H1 (cell line): ENCODE measurements at regions not wholly inside any gene's neighbourhood (a gene's known extent, or its start where the extent isn't known, plus 50 kb on each side); places are given as distances from the start of the nearest gene placed in this dataset.

Experiments used
- CTCF ChIA-PET: fragments of 300-600 bp; sonication (Branson Sonifier 250); formaldehyde crosslinking; loops from one replicate; lab custom pipeline; 2021; ENCODE audit not compliant: partially characterized antibody; lab: Charles Lee
- POLR2A ChIA-PET: fragments of 300-600 bp; sonication (Branson Sonifier 250); formaldehyde crosslinking; loops from one replicate; lab custom pipeline; 2021; ENCODE audit warnings: inconsistent platforms; ENCODE audit not compliant: partially characterized antibody; lab: Charles Lee
- DNase-seq, 2 experiments: peaks; one replicate each; pipeline versions ENCODE4 v3.0.0 to v3.0.0-alpha.2; 2010 to 2022; ENCODE audit warnings: low spot score in 2 of 2, low read depth in 1 of 2, mixed read lengths in 1 of 2
- FAIRE-seq: peaks from 2 replicates; lab custom pipeline; 2011; peaks lifted over from hg19 to GRCh38; lab: Jason Lieb, UNC
- H2AFZ ChIP-seq: 2 replicates; pipeline ENCODE4 v1.8.1; 2012; ENCODE audit warnings: low read length, inconsistent platforms
- H2AK5ac ChIP-seq: 2 replicates; pipeline ENCODE4 v1.6.1; 2013; ENCODE audit warnings: low read depth, low read length
- H2BK120ac ChIP-seq: replicated peaks from 2 replicates; pipeline ENCODE3; 2013; ENCODE audit warnings: low read depth, low read length, inconsistent platforms
- H2BK12ac ChIP-seq: 2 replicates; pipeline ENCODE4 v1.6.1; 2013; ENCODE audit warnings: low read depth, low read length
- H2BK15ac ChIP-seq: 2 replicates; pipeline ENCODE4 v1.6.1; 2013; ENCODE audit warnings: low read length
- H2BK20ac ChIP-seq: 2 replicates; pipeline ENCODE4 v1.6.1; 2013; ENCODE audit warnings: low read length
- H2BK5ac ChIP-seq: 2 replicates; pipeline ENCODE4 v1.6.1; 2013; ENCODE audit warnings: low read depth, low read length
- H3K14ac ChIP-seq: 2 replicates; pipeline ENCODE4 v1.6.1; 2013; ENCODE audit warnings: inconsistent platforms; ENCODE audit not compliant: insufficient read length
- H3K18ac ChIP-seq: 2 replicates; pipeline ENCODE4 v1.6.1; 2013; ENCODE audit warnings: low read length; ENCODE audit errors: extremely low read depth
- H3K23ac ChIP-seq: 2 replicates; pipeline ENCODE4 v1.6.1; 2013; ENCODE audit warnings: inconsistent platforms; ENCODE audit not compliant: insufficient read length
- H3K23me2 ChIP-seq: 2 replicates; pipeline ENCODE4 v1.6.1; 2013; ENCODE audit warnings: low read depth, low read length
- H3K27ac ChIP-seq: 2 replicates; pipeline ENCODE4 v1.6.1; 2011; ENCODE audit warnings: low read depth, low read length, inconsistent platforms
- H3K27me3 ChIP-seq, 4 experiments: replicated peaks in 1 of 4; 1 replicate in 1 of 4; 2 replicates in 3 of 4; pipeline versions ENCODE4 v1.6.1 to v1.8.1; 2011 to 2013; ENCODE audit warnings: low read length in 3 of 4, mild to moderate bottlenecking in 3 of 4, inconsistent platforms in 2 of 4, mixed read lengths in 2 of 4, moderate library complexity in 1 of 4; ENCODE audit not compliant: control insufficient read depth in 3 of 4, insufficient read depth in 3 of 4; ENCODE audit errors: extremely low read depth in 1 of 4
- H3K36me3 ChIP-seq, 4 experiments: 2 replicates each; pipeline versions ENCODE4 v1.6.1 to v1.8.1; 2011 to 2013; ENCODE audit warnings: mild to moderate bottlenecking in 4 of 4, low read length in 3 of 4, moderate library complexity in 2 of 4, control low read depth in 1 of 4, inconsistent platforms in 1 of 4; ENCODE audit not compliant: insufficient read depth in 4 of 4, control insufficient read depth in 2 of 4
- H3K4ac ChIP-seq: replicated peaks from 2 replicates; pipeline ENCODE3; 2013; ENCODE audit warnings: low read length, low read depth, mixed read lengths, inconsistent platforms; ENCODE audit not compliant: insufficient read length
- H3K4me1 ChIP-seq, 4 experiments: replicated peaks in 1 of 4; 1 replicate in 1 of 4; 2 replicates in 3 of 4; pipeline versions ENCODE4 v1.6.1 to v1.8.1; 2011 to 2013; ENCODE audit warnings: low read length in 3 of 4, inconsistent platforms in 2 of 4, mixed read lengths in 1 of 4; ENCODE audit not compliant: insufficient read depth in 4 of 4, control insufficient read depth in 3 of 4
- H3K4me2 ChIP-seq, 2 experiments: 2 replicates each; pipeline versions ENCODE4 v1.6.1 to v1.8.1; 2011 to 2013; ENCODE audit warnings: low read depth in 2 of 2, low read length in 2 of 2, control low read depth in 1 of 2, inconsistent platforms in 1 of 2, mild to moderate bottlenecking in 1 of 2; ENCODE audit not compliant: insufficient read depth in 1 of 2
- H3K4me3 ChIP-seq, 4 experiments: fragments of 200-600, 300-600 bp in 1 of 4; sonication (generic), shearing (Covaris generic), sonication (Bioruptor Twin) in 1 of 4; 2 replicates each; pipeline versions ENCODE4 v1.5.1 to v1.8.1; 2011 to 2016; ENCODE audit warnings: low read length in 4 of 4, low read depth in 3 of 4, control low read depth in 2 of 4, inconsistent platforms in 2 of 4, mild to moderate bottlenecking in 2 of 4, mixed read lengths in 1 of 4, moderate library complexity in 1 of 4; ENCODE audit not compliant: insufficient read depth in 2 of 4; ENCODE audit errors: extremely low read depth in 1 of 4
- H3K56ac ChIP-seq: replicated peaks from 2 replicates; pipeline ENCODE3; 2013; ENCODE audit warnings: low read depth, mild to moderate bottlenecking, mixed read lengths, low read length, inconsistent platforms; ENCODE audit not compliant: insufficient read length
- H3K79me1 ChIP-seq: 2 replicates; pipeline ENCODE4 v1.6.1; 2013; ENCODE audit warnings: low read depth, low read length, control low read depth
- H3K79me2 ChIP-seq, 2 experiments: 2 replicates each; pipeline versions ENCODE4 v1.6.1 to v1.8.1; 2012 to 2013; ENCODE audit warnings: low read length in 2 of 2, mild to moderate bottlenecking in 2 of 2, inconsistent platforms in 1 of 2; ENCODE audit not compliant: insufficient read depth in 2 of 2, control insufficient read depth in 1 of 2
- H3K9ac ChIP-seq, 4 experiments: replicated peaks in 1 of 4; 1 replicate in 1 of 4; 2 replicates in 3 of 4; pipeline versions ENCODE4 v1.6.1 to v1.8.1; 2011 to 2013; ENCODE audit warnings: low read depth in 3 of 4, low read length in 3 of 4, control low read depth in 2 of 4, mild to moderate bottlenecking in 2 of 4, moderate library complexity in 2 of 4, inconsistent platforms in 1 of 4; ENCODE audit errors: extremely low read depth in 1 of 4
- H3K9me3 ChIP-seq, 2 experiments: 2 replicates each; pipeline versions ENCODE4 v1.6.1 to v1.8.1; 2012 to 2013; ENCODE audit warnings: mild to moderate bottlenecking in 2 of 2, moderate library complexity in 2 of 2, control low read depth in 1 of 2, inconsistent platforms in 1 of 2, low read depth in 1 of 2, low read length in 1 of 2, mixed read lengths in 1 of 2; ENCODE audit not compliant: insufficient read depth in 2 of 2
- H4K20me1 ChIP-seq, 2 experiments: replicated peaks in 1 of 2; 2 replicates each; pipeline versions ENCODE3 to v1.8.1; 2011 to 2013; ENCODE audit warnings: inconsistent platforms in 2 of 2, low read length in 2 of 2, mild to moderate bottlenecking in 1 of 2; ENCODE audit not compliant: insufficient read depth in 2 of 2, control insufficient read depth in 1 of 2
- H4K5ac ChIP-seq: 2 replicates; pipeline ENCODE4 v1.6.1; 2013; ENCODE audit warnings: low read length, low read depth, mixed read lengths, inconsistent platforms; ENCODE audit not compliant: insufficient read length
- H4K8ac ChIP-seq: 2 replicates; pipeline ENCODE4 v1.8.0; 2013; ENCODE audit warnings: mild to moderate bottlenecking, moderate library complexity, low read length, inconsistent platforms; ENCODE audit not compliant: insufficient read depth; ENCODE audit errors: extremely low read depth
- H4K91ac ChIP-seq: replicated peaks from 2 replicates; pipeline ENCODE3; 2013; ENCODE audit warnings: low read length, mixed read lengths, inconsistent platforms; ENCODE audit not compliant: insufficient read length
- CHD2 ChIP-seq: IDR thresholded peaks from 2 replicates; pipeline ENCODE4 v1.6.1; 2012; ENCODE audit warnings: low read length, improper control_type of control experiment
- CTCF ChIP-seq, 3 experiments: IDR thresholded peaks; 1 replicate in 2 of 3; 2 replicates in 1 of 3; pipeline versions ENCODE4 v1.5.1 to v1.6.1; 2011; ENCODE audit warnings: low read length in 3 of 3, mild to moderate bottlenecking in 3 of 3, inconsistent platforms in 2 of 3, low read depth in 1 of 3, moderate library complexity in 1 of 3; ENCODE audit not compliant: insufficient read depth in 1 of 3; ENCODE audit errors: control extremely low read depth in 1 of 3
- FOSL1 ChIP-seq: IDR thresholded peaks from 2 replicates; pipeline ENCODE4 v1.6.1; 2011; ENCODE audit warnings: mild to moderate bottlenecking, low read depth, low read length, moderate library complexity; ENCODE audit not compliant: insufficient read depth
- HDAC2 ChIP-seq, 2 experiments: fragments of 300-600 bp in 1 of 2; sonication (generic) in 1 of 2; IDR thresholded peaks; 2 replicates each; pipeline ENCODE4 v1.6.1; 2011 to 2012; ENCODE audit warnings: low read depth in 2 of 2, low read length in 2 of 2, mild to moderate bottlenecking in 2 of 2, moderate library complexity in 2 of 2, borderline replicate concordance in 1 of 2, inconsistent platforms in 1 of 2
- JUND ChIP-seq: IDR thresholded peaks from 2 replicates; pipeline ENCODE4 v1.6.1; 2011; ENCODE audit warnings: mild to moderate bottlenecking, improper control_type of control experiment, low read length
- PHF8 ChIP-seq: fragments of 200-600 bp; sonication (generic); conservative IDR thresholded peaks from 2 replicates; pipeline ENCODE4 v1.7.1; 2012; ENCODE audit warnings: low read depth, mild to moderate bottlenecking, inconsistent platforms, low read length, moderate library complexity
- RXRA ChIP-seq: IDR thresholded peaks from 2 replicates; pipeline ENCODE4 v1.6.1; 2011; ENCODE audit warnings: low read depth, mild to moderate bottlenecking, low read length, moderate library complexity; ENCODE audit not compliant: insufficient read depth
- SIX5 ChIP-seq: IDR thresholded peaks from 2 replicates; pipeline ENCODE4 v1.6.1; 2011; ENCODE audit warnings: mild to moderate bottlenecking, low read depth, low read length
- SRF ChIP-seq: IDR thresholded peaks from 2 replicates; pipeline ENCODE4 v1.6.1; 2011; ENCODE audit warnings: mild to moderate bottlenecking, low read depth, low read length, moderate library complexity
- TBP ChIP-seq: IDR thresholded peaks from 2 replicates; pipeline ENCODE4 v1.6.1; 2011; ENCODE audit warnings: low read depth, low read length, improper control_type of control experiment
- TEAD4 ChIP-seq: IDR thresholded peaks from 2 replicates; pipeline ENCODE4 v1.6.1; 2012; ENCODE audit warnings: low read depth, low read length, inconsistent platforms, mixed read lengths
- WGBS, 2 experiments: shearing (Covaris generic) in 1 of 2; methylation state at CpG; one replicate each; pipeline versions ENCODE4 v1.1.6 to v1.1.7; 2013 to 2015; ENCODE audit warnings: low lambda C conversion rate in 2 of 2, mixed read lengths in 2 of 2, inconsistent platforms in 1 of 2, low coverage in 1 of 2, missing lambda C conversion rate in 1 of 2; ENCODE audit not compliant: insufficient replicate concordance in 2 of 2, insufficient coverage in 1 of 2, insufficient read length in 1 of 2; ENCODE audit errors: extremely low coverage in 1 of 2, missing lambda C conversion rate in 1 of 2; 5-methylcytosine and 5-hydroxymethylcytosine counted together

GRCh38 chr16:75841517-75841916 lies 115.2 kb upstream of the CPHXL start:
- no peak overlapping the region for H3K4me2 ChIP-seq
- POLR2A ChIA-PET = no interaction called here
- no peak overlapping the region for H3K14ac ChIP-seq
- no peak overlapping the region for H2AFZ ChIP-seq
- no peaks in the 10 kb centered on the region for H3K4me1 ChIP-seq
- H3K27ac ChIP-seq = no peak overlapping the region
- no peaks in the 10 kb centered on the region for H3K36me3 ChIP-seq
- H3K79me2 ChIP-seq = no peaks in the 10 kb centered on the region
- no peak overlapping the region for H2BK120ac ChIP-seq
- FAIRE-seq (no peak), DNase-seq (no peak)
- no peak overlapping the region for H2AK5ac ChIP-seq
- 36% methylated on average over 1 of the region's 1 CpG; no CpG with 5 or more reads in 1 of the 2 experiments for WGBS, 2 experiments
- no peak overlapping the region for H4K8ac ChIP-seq
- H2BK5ac ChIP-seq = no peak overlapping the region
- H3K9ac ChIP-seq = no peak overlapping the region
- H3K23me2 ChIP-seq = no peaks in the 10 kb centered on the region
- no peaks in the 10 kb centered on the region for H3K79me1 ChIP-seq
- no peak overlapping the region for H3K23ac ChIP-seq
- no peak overlapping the region for H4K5ac ChIP-seq
- no peaks in the 10 kb centered on the region for H3K9me3 ChIP-seq
- H3K56ac ChIP-seq = no peak overlapping the region
- H3K18ac ChIP-seq = no peak overlapping the region
- no peak overlapping the region for H3K4ac ChIP-seq
- CTCF ChIA-PET = no interaction called here
- H2BK15ac ChIP-seq = no peak overlapping the region
- no peak overlapping the region for H2BK20ac ChIP-seq
- H2BK12ac ChIP-seq = no peak overlapping the region
- no peaks in the 10 kb centered on the region for H4K20me1 ChIP-seq
- no peak for TF ChIP-seq FOSL1
- no peak for TF ChIP-seq CHD2
- no peak for TF ChIP-seq TEAD4
- no peak for TF ChIP-seq TBP
- TF ChIP-seq CTCF (IDR thresholded peaks at IDR 0.05; ENCODE audit: control extremely low read depth in 1 of 3, insufficient read depth in 1 of 3, low read depth in 1 of 3, low read length in 3 of 3) = no peak
- TF ChIP-seq HDAC2 (IDR thresholded peaks at IDR 0.05; ENCODE audit: borderline replicate concordance in 1 of 2, low read depth in 2 of 2, low read length in 2 of 2) = no peak
- no peak for TF ChIP-seq JUND
- no peak for TF ChIP-seq RXRA
- no peak for TF ChIP-seq SRF
- TF ChIP-seq PHF8 = no peak
- no peak for TF ChIP-seq SIX5
- H3K27me3 ChIP-seq = peaks cover 14 to 37% (median 30%) of the 10 kb centered on the region in 4 experiments
- H3K4me3 ChIP-seq = no peak overlapping the region
- no peak overlapping the region for H4K91ac ChIP-seq
